Endothelial cell of umbilical vein (primary cell): ENCODE measurements at regions not wholly inside any gene's neighbourhood (a gene's known extent, or its start where the extent isn't known, plus 50 kb on each side); places are given as distances from the start of the nearest gene placed in this dataset.

Source experiments
- BruUV-seq: library from RNA; stranded (reverse); fragments of 400-500 nt; replicated peaks from 2 replicates; lab custom pipeline; 2021; lab: Mats Ljungman, UMichigan
- CTCF ChIA-PET: fragments of 300-600, 350-600 bp; sonication (Branson Sonifier 250); formaldehyde crosslinking; loops from one replicate; lab custom pipeline; 2021; ENCODE audit warnings: antibody characterized with exemption, inconsistent platforms; lab: Charles Lee
- POLR2A ChIA-PET: fragments of 300-600, 350-600 bp; sonication (Branson Sonifier 250); formaldehyde crosslinking; loops from one replicate; lab custom pipeline; 2021; ENCODE audit warnings: antibody characterized with exemption, inconsistent platforms; lab: Charles Lee
- DNase-seq: peaks from one replicate; pipeline ENCODE4 v3.0.0-alpha.2; 2011; ENCODE audit warnings: low read depth, low spot score
- FAIRE-seq: peaks from 2 replicates; lab custom pipeline; 2011; peaks lifted over from hg19 to GRCh38; lab: Jason Lieb, UNC
- H2AFZ ChIP-seq: 2 replicates; pipeline ENCODE4 v1.6.0; 2012; ENCODE audit warnings: low read depth, low read length, control low read depth, inconsistent platforms
- H3K27ac ChIP-seq: 2 replicates; pipeline ENCODE4 v1.5.1; 2011; ENCODE audit warnings: low read depth, mild to moderate bottlenecking, control low read depth, low read length, moderate library complexity; ENCODE audit not compliant: insufficient read depth
- H3K27me3 ChIP-seq, 2 experiments: 2 replicates each; pipeline versions ENCODE4 v1.6.0 to v1.6.1; 2011; ENCODE audit warnings: low read length in 2 of 2, mixed read lengths in 1 of 2; ENCODE audit not compliant: control insufficient read depth in 2 of 2, insufficient read depth in 2 of 2
- H3K36me3 ChIP-seq, 2 experiments: 2 replicates in 1 of 2; 3 replicates in 1 of 2; pipeline ENCODE4 v1.5.1; 2011; ENCODE audit warnings: low read length in 2 of 2, mild to moderate bottlenecking in 1 of 2, moderate library complexity in 1 of 2; ENCODE audit not compliant: control insufficient read depth in 2 of 2, insufficient read depth in 2 of 2; ENCODE audit errors: extremely low read depth in 1 of 2
- H3K4me1 ChIP-seq: 3 replicates; pipeline ENCODE4 v1.5.1; 2011; ENCODE audit warnings: mild to moderate bottlenecking, low read length; ENCODE audit not compliant: control insufficient read depth, insufficient read depth; ENCODE audit errors: extremely low read depth
- H3K4me2 ChIP-seq: 2 replicates; pipeline ENCODE4 v1.6.1; 2011; ENCODE audit warnings: low read length, control low read depth, mixed read lengths; ENCODE audit not compliant: insufficient read depth
- H3K4me3 ChIP-seq, 3 experiments: fragments of 200-600 bp in 1 of 3; sonication (generic), shearing (Covaris generic) in 1 of 3; replicated peaks in 1 of 3; 2 replicates each; pipeline ENCODE4 v1.5.1; 2011 to 2016; ENCODE audit warnings: control low read depth in 3 of 3, low read length in 3 of 3, mild to moderate bottlenecking in 2 of 3, inconsistent platforms in 1 of 3, low read depth in 1 of 3, moderate library complexity in 1 of 3; ENCODE audit not compliant: insufficient read depth in 1 of 3
- H3K79me2 ChIP-seq: 2 replicates; pipeline ENCODE4 v1.6.0; 2012; ENCODE audit warnings: low read length, inconsistent platforms; ENCODE audit not compliant: control insufficient read depth, insufficient read depth
- H3K9ac ChIP-seq: replicated peaks from 2 replicates; pipeline ENCODE3; 2011; ENCODE audit warnings: low read length, control low read depth; ENCODE audit not compliant: insufficient read depth; ENCODE audit errors: extremely low read depth
- H3K9me1 ChIP-seq: replicated peaks from 3 replicates; pipeline ENCODE4 v1.6.0; 2011; ENCODE audit warnings: mild to moderate bottlenecking, low read length; ENCODE audit not compliant: control insufficient read depth, insufficient read depth; ENCODE audit errors: extremely low read depth
- H3K9me3 ChIP-seq: replicated peaks from 2 replicates; pipeline ENCODE4 v1.5.1; 2012; ENCODE audit warnings: low read length, inconsistent platforms; ENCODE audit not compliant: control insufficient read depth, insufficient read depth
- H4K20me1 ChIP-seq: replicated peaks from 2 replicates; pipeline ENCODE3; 2011; ENCODE audit warnings: mild to moderate bottlenecking, low read length; ENCODE audit not compliant: control insufficient read depth, insufficient read depth; ENCODE audit errors: extremely low read depth
- EZH2 ChIP-seq: IDR thresholded peaks from 2 replicates; pipeline ENCODE4 v1.6.1; 2012; ENCODE audit warnings: borderline replicate concordance, low read depth, mild to moderate bottlenecking, moderate library complexity, low read length, inconsistent platforms; ENCODE audit not compliant: severe bottlenecking
- FOS ChIP-seq: IDR thresholded peaks from 2 replicates; pipeline ENCODE4 v1.6.1; 2011; ENCODE audit warnings: mild to moderate bottlenecking, low read length, moderate library complexity, borderline replicate concordance; ENCODE audit not compliant: insufficient read depth
- GATA2 ChIP-seq: IDR thresholded peaks from 2 replicates; pipeline ENCODE4 v1.7.0; 2011; ENCODE audit warnings: low read depth, mild to moderate bottlenecking, moderate library complexity, mixed read lengths, low read length; ENCODE audit not compliant: insufficient read length, insufficient read depth
- JUN ChIP-seq: IDR thresholded peaks from 2 replicates; pipeline ENCODE4 v1.6.1; 2011; ENCODE audit warnings: borderline replicate concordance, low read depth; ENCODE audit not compliant: insufficient read length, insufficient read depth
- MYC ChIP-seq: IDR thresholded peaks from one replicate; pipeline ENCODE4 v1.6.1; 2011; ENCODE audit warnings: mild to moderate bottlenecking, low read depth, low read length
- POLR2A ChIP-seq: IDR thresholded peaks from 2 replicates; pipeline ENCODE4 v1.6.1; 2012; ENCODE audit warnings: low read depth, mild to moderate bottlenecking, control low read depth, low read length
- POLR2AphosphoS5 ChIP-seq: IDR thresholded peaks from 2 replicates; pipeline ENCODE4 v1.6.1; 2012; ENCODE audit warnings: low read depth, mild to moderate bottlenecking, control low read depth, low read length, moderate library complexity; ENCODE audit not compliant: insufficient read depth
- dilution Hi-C: fragments of 300-500 bp; cut with MboI; formaldehyde crosslinking; loops from one replicate; pipeline ENCODE4 v1.15.0; 2019; ENCODE audit warnings: low sequenced_read_pairs; ENCODE audit not compliant: extremely low pct_ligation_motif_present
- intact Hi-C: fragments of 100-400 bp; cut with micrococcal nuclease; formaldehyde crosslinking; loops from one replicate; pipeline ENCODE4 v1.10.0; 2022
- TF ChIP-seq, protein P1 (sequence below), 2 donors: IDR thresholded peaks; 1 replicate in 1 of 2; 2 replicates in 1 of 2; pipeline ENCODE4 v1.5.1; 2011; ENCODE audit warnings: low read length in 2 of 2, mild to moderate bottlenecking in 2 of 2, moderate library complexity in 2 of 2, control low read depth in 1 of 2, inconsistent platforms in 1 of 2, low read depth in 1 of 2; ENCODE audit not compliant: insufficient read depth in 1 of 2; ENCODE audit errors: extremely low read depth in 1 of 2
- TF ChIP-seq, protein P2 (sequence below): IDR thresholded peaks from 2 replicates; pipeline ENCODE4 v1.6.1; 2011; ENCODE audit not compliant: insufficient read depth, insufficient read length

DNA sequence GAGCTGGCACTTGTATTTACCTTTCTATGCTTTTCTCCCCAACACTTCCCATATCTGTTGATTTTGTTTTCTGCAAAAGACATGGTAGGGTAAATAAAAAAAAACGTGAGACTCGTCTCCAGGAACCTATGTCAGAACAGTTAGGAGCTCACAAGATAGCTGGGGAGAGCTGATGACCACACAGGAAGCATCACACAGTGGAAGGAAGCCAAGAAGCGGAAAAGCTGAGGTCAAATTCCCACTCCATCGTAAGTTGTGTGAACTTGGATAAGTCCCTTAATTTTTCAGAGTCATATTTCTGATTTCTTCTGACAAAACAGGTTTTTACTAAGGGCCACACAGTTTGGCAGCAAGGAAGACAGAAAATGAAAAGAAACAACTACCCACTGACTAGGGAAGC lies 199.6 kb downstream of the KLF5 start:
- no peaks in the 10 kb centered on the region for H3K9me1 ChIP-seq
- dilution Hi-C loops (no loop called here), intact Hi-C loops (no loop called here)
- FAIRE-seq (no peak), DNase-seq (no peak)
- no peak overlapping the region for H3K4me3 ChIP-seq
- H3K27ac ChIP-seq: no peak overlapping the region
- TF ChIP-seq EZH2: no peak
- no peak for TF ChIP-seq FOS
- TF ChIP-seq, protein P1, sequence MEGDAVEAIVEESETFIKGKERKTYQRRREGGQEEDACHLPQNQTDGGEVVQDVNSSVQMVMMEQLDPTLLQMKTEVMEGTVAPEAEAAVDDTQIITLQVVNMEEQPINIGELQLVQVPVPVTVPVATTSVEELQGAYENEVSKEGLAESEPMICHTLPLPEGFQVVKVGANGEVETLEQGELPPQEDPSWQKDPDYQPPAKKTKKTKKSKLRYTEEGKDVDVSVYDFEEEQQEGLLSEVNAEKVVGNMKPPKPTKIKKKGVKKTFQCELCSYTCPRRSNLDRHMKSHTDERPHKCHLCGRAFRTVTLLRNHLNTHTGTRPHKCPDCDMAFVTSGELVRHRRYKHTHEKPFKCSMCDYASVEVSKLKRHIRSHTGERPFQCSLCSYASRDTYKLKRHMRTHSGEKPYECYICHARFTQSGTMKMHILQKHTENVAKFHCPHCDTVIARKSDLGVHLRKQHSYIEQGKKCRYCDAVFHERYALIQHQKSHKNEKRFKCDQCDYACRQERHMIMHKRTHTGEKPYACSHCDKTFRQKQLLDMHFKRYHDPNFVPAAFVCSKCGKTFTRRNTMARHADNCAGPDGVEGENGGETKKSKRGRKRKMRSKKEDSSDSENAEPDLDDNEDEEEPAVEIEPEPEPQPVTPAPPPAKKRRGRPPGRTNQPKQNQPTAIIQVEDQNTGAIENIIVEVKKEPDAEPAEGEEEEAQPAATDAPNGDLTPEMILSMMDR (IDR thresholded peaks at IDR 0.05; ENCODE audit: extremely low read depth in 1 of 2, insufficient read depth in 1 of 2, low read depth in 1 of 2, low read length in 2 of 2): no peak
- no peak for TF ChIP-seq POLR2A
- no peak for TF ChIP-seq GATA2
- TF ChIP-seq MYC: no peak
- TF ChIP-seq, protein P2, sequence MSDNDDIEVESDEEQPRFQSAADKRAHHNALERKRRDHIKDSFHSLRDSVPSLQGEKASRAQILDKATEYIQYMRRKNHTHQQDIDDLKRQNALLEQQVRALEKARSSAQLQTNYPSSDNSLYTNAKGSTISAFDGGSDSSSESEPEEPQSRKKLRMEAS: no peak
- TF ChIP-seq JUN: no peak
- TF ChIP-seq POLR2AphosphoS5: no peak
- no peaks in the 10 kb centered on the region for H3K27me3 ChIP-seq
- no peaks in the 10 kb centered on the region for H3K9me3 ChIP-seq
- BruUV-seq: no TSS peak
- H2AFZ ChIP-seq: no peak overlapping the region
- H3K79me2 ChIP-seq: no peaks in the 10 kb centered on the region
- H4K20me1 ChIP-seq: no peaks in the 10 kb centered on the region
- H3K9ac ChIP-seq: no peak overlapping the region
- H3K36me3 ChIP-seq: no peaks in the 10 kb centered on the region
- CTCF ChIA-PET: no interaction called here
- no peak overlapping the region for H3K4me2 ChIP-seq
- peaks cover 3% of the 10 kb centered on the region for H3K4me1 ChIP-seq
- POLR2A ChIA-PET: no interaction called here
